ENCODE measurements at regions not wholly inside any gene's neighbourhood (a gene's known extent, or its start where the extent isn't known, plus 50 kb on each side); places are given as distances from the start of the nearest gene placed in this dataset.
A peak's percentile ranks its signal among the peaks of the same experiment; 100 is the strongest.

DNA sequence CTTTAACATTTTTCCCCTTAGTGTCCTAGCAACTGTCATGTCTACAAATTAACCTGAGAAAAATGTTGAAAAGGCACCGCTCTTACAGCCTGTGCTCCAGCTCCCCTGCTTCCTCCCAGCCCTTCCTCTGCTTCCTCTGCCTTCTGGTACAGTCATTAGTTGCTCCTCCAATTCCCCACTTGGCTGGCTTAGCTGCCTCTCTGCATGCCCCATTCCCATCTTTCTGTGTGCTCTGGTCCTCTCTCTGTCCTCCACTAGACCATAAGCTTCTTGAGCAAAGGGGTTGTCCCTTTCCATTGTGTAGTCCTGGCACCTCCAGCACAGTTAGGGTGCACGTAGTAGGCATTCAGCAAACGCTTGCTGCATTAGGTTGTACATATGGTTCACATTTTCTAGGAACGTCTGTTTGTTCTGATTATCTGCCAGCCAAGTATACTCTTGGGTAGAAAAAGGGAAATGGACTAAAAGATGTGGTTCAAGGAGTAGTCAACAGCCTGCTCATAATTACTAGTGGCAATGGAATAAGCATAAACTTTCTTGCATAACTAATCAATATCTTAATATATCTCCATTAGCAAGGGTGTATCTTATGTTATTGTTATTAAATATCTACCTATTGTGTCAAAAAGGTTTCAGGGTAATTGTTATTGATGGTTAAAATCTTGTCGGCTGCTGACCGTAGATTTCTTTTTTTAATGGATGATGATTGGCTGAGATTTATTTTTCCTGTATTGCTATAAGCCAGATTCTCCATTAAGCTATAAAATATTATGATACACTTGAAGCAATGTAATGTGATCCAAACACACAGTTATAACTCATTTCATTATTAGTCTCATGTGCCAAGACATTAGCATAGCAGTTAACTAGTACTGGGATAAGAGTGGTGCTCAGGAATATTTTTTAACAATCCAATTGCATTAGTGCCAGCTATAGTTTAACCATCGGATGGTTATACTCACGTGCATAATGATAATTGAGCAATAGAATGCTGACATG, 340.1 kb downstream of the SLC4A3 start:
- TF ChIP-seq EZH2 (IDR thresholded peaks at IDR 0.05; ENCODE audit: insufficient read depth, low read length) (no peak), CTCF (IDR thresholded peaks at IDR 0.05; ENCODE audit: insufficient read depth, low read depth, low read length) (no peak)
- Histone ChIP-seq H3K27ac (ENCODE audit: low read depth, low read length) (no peak overlapping the region), H3K9me3 (ENCODE audit: insufficient read depth, low read depth, low read length) (no peaks in the 10 kb centered on the region), H4K20me1 (ENCODE audit: insufficient read depth, low read length) (no peaks in the 10 kb centered on the region), H3K4me2 (ENCODE audit: low read length) (no peak overlapping the region), H3K4me1 (ENCODE audit: insufficient read depth, low read length) (peaks cover 7% of the 10 kb centered on the region), H3K79me2 (ENCODE audit: insufficient read depth, low read length) (no peaks in the 10 kb centered on the region), H3K36me3 (ENCODE audit: insufficient read depth, low read length) (no peaks in the 10 kb centered on the region), H3K9ac (ENCODE audit: low read length) (no peak overlapping the region), H2AFZ (ENCODE audit: low read depth, low read length) (no peak overlapping the region), H3K27me3 (ENCODE audit: insufficient read depth, low read length) (no peaks in the 10 kb centered on the region), H3K4me3 (ENCODE audit: insufficient read depth, low read depth, low read length) (no peak overlapping the region)
- Mint-ChIP-seq H3K27me3 (ENCODE audit: low read depth, unreplicated experiment) (peaks cover 9% of the 10 kb centered on the region), H3K27ac (ENCODE audit: unreplicated experiment) (no peak overlapping the region), H3K36me3 (ENCODE audit: low read depth, unreplicated experiment) (no peaks in the 10 kb centered on the region), H3K9me3 (ENCODE audit: unreplicated experiment) (peaks cover 6% of the 10 kb centered on the region), H3K4me3 (ENCODE audit: unreplicated experiment) (no peak overlapping the region), H3K4me1 (ENCODE audit: low read depth, unreplicated experiment) (peaks cover 6% of the 10 kb centered on the region)
- FAIRE-seq: no peak
- no peak for DNase-seq (ENCODE audit: low read depth)

- Histone ChIP-seq H4K20me1 (ENCODE audit: insufficient read depth, low read length) (no peaks in the 10 kb centered on the region), H3K9ac (ENCODE audit: low read length) (no peak overlapping the region), H3K27ac (ENCODE audit: low read depth, low read length) (peak overlapping the region; percentile 20), H3K36me3 (ENCODE audit: insufficient read depth, low read length) (no peaks in the 10 kb centered on the region), H3K4me1 (ENCODE audit: insufficient read depth, low read length) (peaks cover 7% of the 10 kb centered on the region), H3K9me3 (ENCODE audit: insufficient read depth, low read depth, low read length) (no peaks in the 10 kb centered on the region), H3K79me2 (ENCODE audit: insufficient read depth, low read length) (no peaks in the 10 kb centered on the region), H3K4me3 (ENCODE audit: insufficient read depth, low read depth, low read length) (no peak overlapping the region), H2AFZ (ENCODE audit: low read depth, low read length) (no peak overlapping the region), H3K27me3 (ENCODE audit: insufficient read depth, low read length) (no peaks in the 10 kb centered on the region), H3K4me2 (ENCODE audit: low read length) (peak overlapping the region; percentile 30)
- FAIRE-seq (peak; percentile 83), DNase-seq (ENCODE audit: low read depth) (peak; percentile 65)
- Mint-ChIP-seq H3K27me3 (ENCODE audit: low read depth, unreplicated experiment) (peaks cover 6% of the 10 kb centered on the region), H3K4me3 (ENCODE audit: unreplicated experiment) (no peak overlapping the region), H3K36me3 (ENCODE audit: low read depth, unreplicated experiment) (no peaks in the 10 kb centered on the region), H3K27ac (ENCODE audit: unreplicated experiment) (peak overlapping the region; percentile 8), H3K4me1 (ENCODE audit: low read depth, unreplicated experiment) (peaks cover 6% of the 10 kb centered on the region), H3K9me3 (ENCODE audit: unreplicated experiment) (peaks cover 3% of the 10 kb centered on the region)
- TF ChIP-seq CTCF (IDR thresholded peaks at IDR 0.05; ENCODE audit: insufficient read depth, low read depth, low read length): no peak
- no peak for TF ChIP-seq EZH2 (IDR thresholded peaks at IDR 0.05; ENCODE audit: insufficient read depth, low read length)
These were observed 341.4 kb downstream of the SLC4A3 start for GRCh38 chr2:219968685-219969345.
